ENCODE measurements at regions not wholly inside any gene's neighbourhood (a gene's known extent, or its start where the extent isn't known, plus 50 kb on each side); places are given as distances from the start of the nearest gene placed in this dataset.

DNA sequence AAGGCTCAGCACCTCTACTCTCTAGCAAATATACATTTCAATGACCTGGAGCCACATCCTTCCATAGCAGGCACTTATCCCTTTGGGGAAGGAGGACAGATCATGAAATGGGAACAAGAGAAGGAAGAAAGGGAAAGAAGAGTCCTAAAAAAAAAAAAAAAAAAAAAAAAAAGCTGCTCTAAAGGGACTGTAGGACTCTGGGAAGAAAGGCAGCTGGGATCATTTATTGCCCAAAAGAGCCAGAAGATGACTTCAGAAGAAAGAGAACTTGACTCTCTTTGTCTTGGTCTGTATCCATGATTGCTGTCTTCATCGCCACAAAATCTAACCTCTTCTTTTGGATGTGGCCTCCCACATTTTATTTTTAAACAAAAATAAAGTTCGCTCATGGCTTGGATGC is 203.6 kb upstream of the CELF2 start:
- intact Hi-C loops (cut with DNase I, micrococcal nuclease): no loop called here
- no peaks in the 10 kb centered on the region for H3K9me3 ChIP-seq (ENCODE audit: control insufficient read depth in 1 of 2, insufficient read depth in 1 of 2, low read length in 2 of 2)
- ChIA-PET POLR2A (no interaction called here), CTCF (no interaction called here)
- H3K27ac Mint-ChIP-seq: no peak overlapping the region
- H3K4me3 ChIP-seq (ENCODE audit: low read length): no peak overlapping the region
- H3K27ac ChIP-seq (ENCODE audit: low read depth in 1 of 2, low read length in 2 of 2): no peak overlapping the region
- no peaks in the 10 kb centered on the region for H3K36me3 Mint-ChIP-seq (ENCODE audit: low read depth)
- H3K4me1 Mint-ChIP-seq (ENCODE audit: low read depth): no peaks in the 10 kb centered on the region
- ATAC-seq (ENCODE audit: poor library complexity): no peak
- H3K36me3 ChIP-seq (ENCODE audit: insufficient read depth, low read length): no peaks in the 10 kb centered on the region
- no peak for TF ChIP-seq CTCF (IDR thresholded peaks at IDR 0.05)
- peaks cover 5% of the 10 kb centered on the region for H3K9me3 Mint-ChIP-seq
- no peak overlapping the region for H3K4me3 Mint-ChIP-seq
- H3K27me3 Mint-ChIP-seq: peaks cover 16% of the 10 kb centered on the region
- H3K4me1 ChIP-seq (ENCODE audit: insufficient read depth, low read length): no peaks in the 10 kb centered on the region
- H3K27me3 ChIP-seq (ENCODE audit: control insufficient read depth in 1 of 2, insufficient read depth in 2 of 2, low read length in 2 of 2): no peaks in the 10 kb centered on the region
- no peak for DNase-seq

- intact Hi-C loops (cut with DNase I, micrococcal nuclease): no loop called here
- no peak overlapping the region for H3K27ac Mint-ChIP-seq
- Histone ChIP-seq H3K27ac (ENCODE audit: low read depth in 1 of 2, low read length in 2 of 2) (no peak overlapping the region), H3K4me1 (ENCODE audit: insufficient read depth, low read length) (no peaks in the 10 kb centered on the region), H3K4me3 (ENCODE audit: low read length) (no peak overlapping the region), H3K27me3 (ENCODE audit: control insufficient read depth in 1 of 2, insufficient read depth in 2 of 2, low read length in 2 of 2) (no peaks in the 10 kb centered on the region), H3K9me3 (ENCODE audit: control insufficient read depth in 1 of 2, insufficient read depth in 1 of 2, low read length in 2 of 2) (no peaks in the 10 kb centered on the region), H3K36me3 (ENCODE audit: insufficient read depth, low read length) (no peaks in the 10 kb centered on the region)
- peaks cover 5% of the 10 kb centered on the region for H3K9me3 Mint-ChIP-seq
- H3K4me1 Mint-ChIP-seq (ENCODE audit: low read depth): no peaks in the 10 kb centered on the region
- no peak overlapping the region for H3K4me3 Mint-ChIP-seq
- no peak for DNase-seq
- ATAC-seq (ENCODE audit: poor library complexity): no peak
- H3K27me3 Mint-ChIP-seq: peaks cover 13% of the 10 kb centered on the region
- ChIA-PET CTCF (no interaction called here), POLR2A (no interaction called here)
- no peaks in the 10 kb centered on the region for H3K36me3 Mint-ChIP-seq (ENCODE audit: low read depth)
- TF ChIP-seq CTCF (IDR thresholded peaks at IDR 0.05): no peak
These were observed 201.2 kb upstream of the CELF2 start for GRCh38 chr10:10816447-10816846.

- no peaks in the 10 kb centered on the region for H3K36me3 Mint-ChIP-seq (ENCODE audit: low read depth)
- Histone ChIP-seq H3K4me3 (ENCODE audit: low read length) (no peak overlapping the region), H3K27ac (ENCODE audit: low read depth in 1 of 2, low read length in 2 of 2) (no peak overlapping the region), H3K9me3 (ENCODE audit: control insufficient read depth in 1 of 2, insufficient read depth in 1 of 2, low read length in 2 of 2) (no peaks in the 10 kb centered on the region), H3K27me3 (ENCODE audit: control insufficient read depth in 1 of 2, insufficient read depth in 2 of 2, low read length in 2 of 2) (no peaks in the 10 kb centered on the region), H3K36me3 (ENCODE audit: insufficient read depth, low read length) (no peaks in the 10 kb centered on the region), H3K4me1 (ENCODE audit: insufficient read depth, low read length) (no peaks in the 10 kb centered on the region)
- TF ChIP-seq CTCF (IDR thresholded peaks at IDR 0.05): no peak
- H3K4me3 Mint-ChIP-seq: no peak overlapping the region
- POLR2A ChIA-PET: no interaction called here
- no peak overlapping the region for H3K27ac Mint-ChIP-seq
- DNase-seq (no peak), ATAC-seq (ENCODE audit: poor library complexity) (no peak)
- peaks cover 12% of the 10 kb centered on the region for H3K27me3 Mint-ChIP-seq
- peaks cover 3% of the 10 kb centered on the region for H3K9me3 Mint-ChIP-seq
- CTCF ChIA-PET: no interaction called here
- H3K4me1 Mint-ChIP-seq (ENCODE audit: low read depth): peaks cover 6% of the 10 kb centered on the region
- intact Hi-C loops (cut with DNase I, micrococcal nuclease): no loop called here
These were observed 200.1 kb upstream of the CELF2 start for GRCh38 chr10:10817609-10818008.

All from CD4-positive, alpha-beta T cell (primary cell).